GM18951 (cell line): ENCODE measurements at regions not wholly inside any gene's neighbourhood (a gene's known extent, or its start where the extent isn't known, plus 50 kb on each side); places are given as distances from the start of the nearest gene placed in this dataset.
"Not testable (repeated sequence)": the region's sequence is repeated elsewhere in the genome, so short reads cannot be mapped to it uniquely, and the experiment has no call there.

Source experiments
- POLR2A ChIP-seq: IDR thresholded peaks from 4 replicates; pipeline ENCODE4 v1.6.1; 2011; ENCODE audit warnings: mild to moderate bottlenecking; ENCODE audit not compliant: insufficient read length, insufficient read depth; ENCODE audit errors: extremely low read depth
- in situ Hi-C: fragments of 300-500 bp; cut with MboI; formaldehyde crosslinking; loops from one replicate; pipeline ENCODE4 v1.12.0; 2022; ENCODE audit warnings: low sequenced_read_pairs, mixed read lengths, inconsistent platforms; ENCODE audit not compliant: unreplicated experiment

DNA sequence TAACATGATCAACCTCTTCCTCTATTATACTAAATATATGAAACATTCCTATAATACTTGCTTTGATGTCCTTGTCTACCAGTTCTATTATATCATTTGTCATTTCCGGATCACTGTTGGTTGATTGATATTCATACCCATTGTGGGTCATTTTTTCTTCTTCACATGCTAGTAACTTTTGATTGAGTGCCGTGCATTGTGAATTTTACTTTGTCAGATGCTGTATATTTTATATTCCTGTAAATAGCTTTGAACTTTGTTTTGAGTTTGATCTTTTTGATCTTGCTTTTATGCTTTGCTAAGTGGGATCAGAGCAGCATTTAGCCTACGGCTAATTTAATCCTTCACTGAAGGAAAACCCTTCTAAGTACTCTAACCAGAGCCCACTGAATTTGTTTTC, 168.9 kb upstream of the RAB6C start:
- no peak for TF ChIP-seq POLR2A
- in situ Hi-C loops: no loop called here

DNA sequence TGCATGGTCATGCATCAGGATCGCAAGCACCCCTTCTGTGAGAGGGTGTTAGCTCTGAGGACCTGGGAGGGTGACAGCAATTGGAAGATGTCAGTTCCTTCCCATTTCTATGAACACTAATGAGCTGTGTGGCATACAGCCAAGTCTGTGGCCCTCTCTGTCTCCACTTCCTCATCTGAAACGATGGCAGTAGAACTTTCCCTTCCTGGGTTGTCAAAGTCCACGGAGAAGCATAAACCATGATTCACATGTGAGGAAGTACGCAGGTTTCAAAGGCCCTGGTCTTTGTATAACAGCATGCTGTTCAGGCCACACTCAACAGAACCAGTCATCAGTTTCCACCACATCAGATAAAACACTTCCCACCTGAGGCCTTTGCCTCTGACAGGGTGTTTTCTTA, 167.4 kb upstream of the RAB6C start:
- in situ Hi-C loops: no loop called here
- TF ChIP-seq POLR2A: no peak

DNA sequence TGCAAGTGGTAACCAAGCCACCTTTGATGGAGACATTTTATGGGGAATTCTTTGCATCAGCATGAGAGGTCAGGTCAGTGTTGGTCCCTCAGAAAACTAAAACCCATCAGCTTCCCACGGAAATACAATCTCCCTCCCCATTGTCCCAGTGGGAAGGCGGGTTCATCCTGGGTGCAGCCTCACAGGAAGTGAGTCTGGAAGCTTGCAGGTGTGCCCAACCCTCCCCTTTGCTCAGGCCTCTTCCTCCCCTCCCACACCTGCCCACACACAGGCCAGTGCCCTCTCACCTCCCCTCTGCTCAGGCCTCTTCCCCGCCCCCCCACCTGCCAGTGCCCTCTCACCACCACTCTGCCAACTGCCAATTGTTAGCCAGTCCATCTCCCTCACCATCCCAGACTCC, 166.8 kb upstream of the RAB6C start:
- no peak for TF ChIP-seq POLR2A
- in situ Hi-C loops: no loop called here

DNA sequence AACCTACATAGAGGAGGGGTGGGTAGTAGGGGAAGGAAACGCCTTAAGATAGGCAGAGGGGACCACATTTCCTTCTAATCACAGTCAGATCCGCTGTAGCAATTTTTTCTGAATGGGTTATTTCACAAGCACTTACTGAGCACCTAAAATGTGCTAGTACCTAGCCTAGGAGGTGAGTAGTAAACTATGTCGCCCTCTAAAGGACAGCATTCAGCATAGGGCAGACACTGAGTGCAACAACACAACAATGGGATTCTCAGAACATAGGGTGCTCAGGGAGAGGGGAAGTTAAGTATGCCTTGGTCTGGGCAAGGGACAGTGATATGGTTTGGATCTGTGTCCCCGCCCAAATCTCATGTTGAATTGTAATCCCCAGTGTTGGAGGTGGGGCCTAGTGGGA, 166.1 kb upstream of the RAB6C start:
- in situ Hi-C loops: no loop called here
- no peak for TF ChIP-seq POLR2A

DNA sequence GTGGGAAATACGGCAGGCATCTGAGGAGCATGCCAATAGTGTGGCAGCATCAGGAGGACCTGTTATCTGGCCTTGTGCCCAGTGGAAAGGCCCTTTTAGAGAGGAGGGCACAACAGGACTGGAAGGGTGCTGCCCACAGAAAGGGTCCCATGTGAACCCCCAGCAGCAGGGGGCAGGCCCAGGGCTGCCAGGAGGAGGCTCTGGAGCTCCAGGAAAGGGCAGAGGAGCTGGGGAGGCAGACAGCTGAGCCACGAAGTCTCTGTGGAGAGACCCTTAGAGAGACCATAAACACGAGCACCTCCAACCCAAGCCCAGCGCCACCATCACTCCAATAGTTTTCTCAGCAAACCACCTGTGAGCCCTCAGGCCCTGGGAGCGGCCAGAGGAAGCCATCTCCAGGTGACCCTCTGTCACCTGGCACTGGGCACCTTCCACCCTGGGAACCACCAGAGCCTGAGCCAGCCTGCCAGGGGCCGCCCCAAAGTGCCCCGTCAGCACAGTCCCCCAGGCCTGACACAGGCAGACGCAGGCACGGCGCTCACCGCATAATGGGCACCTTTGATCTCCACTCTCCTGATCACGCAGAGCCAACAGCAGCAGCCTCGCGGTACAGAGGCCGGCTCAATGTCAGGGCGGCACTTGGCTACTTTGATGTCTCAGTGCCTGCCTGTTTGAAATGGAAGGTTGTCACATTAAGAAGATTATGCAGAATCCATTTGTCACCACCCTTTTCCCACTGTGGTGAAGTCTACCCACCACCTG, 162.5 kb upstream of the RAB6C start:
- in situ Hi-C loops: no loop called here

DNA sequence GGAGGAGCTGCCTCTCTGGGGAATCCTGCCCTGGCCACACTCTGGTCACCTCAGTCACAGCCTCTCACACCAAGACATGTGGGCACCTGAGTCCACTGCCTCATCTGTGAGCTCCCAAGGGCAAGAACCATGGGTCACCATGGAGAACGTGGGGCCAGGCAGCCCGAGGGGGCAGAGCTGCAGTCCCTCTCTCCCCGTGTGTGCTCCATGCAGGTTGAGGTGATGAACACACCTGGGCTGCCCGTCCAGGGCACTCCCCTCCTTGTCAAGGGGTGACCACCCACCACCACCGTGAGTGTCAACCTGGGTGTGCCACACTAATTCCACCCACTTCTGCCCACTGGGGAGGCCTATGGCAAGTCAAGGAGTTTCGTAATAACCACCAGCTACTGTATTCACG, 159.6 kb upstream of the RAB6C start:
- TF ChIP-seq POLR2A: no peak
- in situ Hi-C loops: no loop called here

More for the DNA sequence above, 162.5 kb upstream of the RAB6C start:
- no peak for TF ChIP-seq POLR2A

DNA sequence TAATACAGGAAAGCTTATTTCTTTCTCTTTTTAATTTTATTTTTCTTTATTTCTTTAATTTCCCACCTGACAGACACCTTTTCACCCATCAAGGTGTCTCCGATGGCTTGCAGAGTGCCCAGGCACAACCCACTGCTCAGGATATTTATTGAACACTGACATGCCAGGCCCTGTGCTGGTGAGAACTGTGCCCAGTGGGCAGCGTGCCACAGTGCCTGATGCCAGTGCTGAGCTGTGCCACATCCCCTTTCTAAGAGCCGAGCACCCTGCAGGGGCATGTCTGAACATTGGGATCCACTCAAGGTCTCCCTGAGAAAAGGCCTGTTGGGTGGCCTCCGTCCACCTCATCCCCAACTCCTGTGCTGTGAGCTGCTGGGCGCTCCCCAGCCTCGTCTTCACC, 158.6 kb upstream of the RAB6C start:
- in situ Hi-C loops: no loop called here
- no peak for TF ChIP-seq POLR2A

DNA sequence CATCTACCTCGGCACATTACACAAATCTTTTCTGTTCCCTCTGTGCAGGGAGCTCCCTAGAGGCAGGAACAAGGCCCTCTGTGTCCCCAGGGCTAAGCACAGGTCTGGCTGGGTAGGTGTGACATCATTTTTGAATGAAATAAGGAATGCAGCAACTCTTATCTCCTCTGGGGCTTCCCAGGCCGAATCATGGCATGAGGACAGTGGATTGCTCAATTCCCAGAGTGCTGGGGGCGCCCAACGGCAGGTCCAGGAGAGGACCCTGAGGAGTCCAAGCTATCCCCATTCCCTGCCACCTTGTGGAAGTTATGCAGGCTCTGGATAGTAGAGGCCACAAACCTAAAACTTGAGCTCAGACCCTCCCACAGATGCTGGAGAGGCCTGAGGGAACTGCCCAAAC, 158.0 kb upstream of the RAB6C start:
- TF ChIP-seq POLR2A: no peak
- in situ Hi-C loops: no loop called here

DNA sequence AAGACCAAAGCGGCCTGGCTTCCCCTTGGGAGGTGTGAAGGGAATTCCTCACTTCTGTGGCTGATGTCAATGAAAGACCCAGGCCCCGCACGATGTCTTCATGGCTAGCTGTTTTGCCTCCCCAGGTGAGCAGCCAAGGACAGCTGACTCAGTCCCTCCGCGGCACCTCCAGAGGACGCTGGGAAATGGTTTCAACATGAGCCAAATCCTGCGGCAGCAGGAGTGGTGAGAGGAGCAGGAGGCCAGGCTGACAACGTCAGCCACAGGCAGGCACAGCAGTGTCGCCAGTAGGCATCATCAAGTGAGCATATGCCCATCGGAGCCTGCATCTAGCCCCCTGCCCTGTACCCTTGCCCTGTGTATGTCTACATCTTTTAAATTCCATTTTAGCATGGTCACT, 156.4 kb upstream of the RAB6C start:
- in situ Hi-C loops: no loop called here
- TF ChIP-seq POLR2A: no peak

DNA sequence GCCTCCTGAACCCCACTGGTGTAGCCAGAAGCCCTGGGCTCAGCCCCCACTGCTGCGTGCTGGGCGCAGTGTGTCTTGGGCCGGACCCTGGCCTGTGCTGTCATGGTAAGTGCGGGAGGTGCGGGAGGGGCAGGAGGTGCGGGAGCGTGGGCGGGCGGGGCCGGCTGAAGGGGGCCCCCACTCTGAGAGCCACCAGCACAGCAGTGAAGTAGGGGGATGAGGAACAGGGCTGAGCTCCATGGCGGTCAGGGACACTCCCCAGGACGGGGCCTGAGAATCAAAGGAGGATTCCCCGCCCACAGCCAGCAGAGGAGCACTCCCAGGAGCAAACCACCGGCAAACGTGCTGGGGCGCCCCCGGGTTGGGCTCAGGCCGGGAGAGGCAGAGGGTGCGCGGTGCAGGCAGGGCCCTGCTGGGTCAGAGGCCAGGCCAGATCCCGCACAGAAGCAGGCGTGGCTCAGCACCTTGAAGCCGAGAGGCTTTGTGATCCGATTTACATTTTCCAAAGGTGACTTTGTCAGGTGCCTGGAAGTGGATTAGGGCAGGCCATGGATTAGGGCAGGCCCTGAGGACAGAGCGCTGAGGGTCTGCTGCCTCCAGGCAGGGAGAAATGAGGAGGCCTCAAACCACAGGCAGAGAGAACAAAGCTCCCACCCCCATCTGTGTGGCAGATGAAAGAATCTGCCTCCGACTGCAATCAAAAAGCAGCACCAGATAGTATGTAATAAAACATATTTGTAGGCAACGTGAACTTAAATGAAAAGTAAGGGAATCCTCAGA, 152.0 kb upstream of the RAB6C start:
- TF ChIP-seq POLR2A: no peak
- in situ Hi-C loops: no loop called here

DNA sequence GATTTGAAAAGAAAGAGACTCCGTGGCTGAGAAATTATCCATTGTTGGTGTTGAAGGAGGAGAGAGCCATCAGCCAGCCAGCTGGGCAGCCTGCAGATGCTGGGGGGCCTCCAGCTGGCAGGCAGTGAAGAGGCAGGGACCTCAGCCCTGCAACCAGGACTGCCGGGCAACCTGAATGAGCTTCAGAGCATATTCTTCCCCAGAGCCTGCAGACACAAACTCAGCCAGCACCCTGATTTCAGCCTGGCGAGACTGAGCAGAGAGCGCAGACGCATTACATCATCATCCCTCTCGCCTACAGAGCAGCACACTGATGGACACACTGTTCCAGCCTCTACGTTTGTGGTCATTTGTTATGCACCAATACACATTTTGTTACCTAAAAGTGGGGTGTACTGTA, 150.7 kb upstream of the RAB6C start:
- in situ Hi-C loops: no loop called here
- no peak for TF ChIP-seq POLR2A

DNA sequence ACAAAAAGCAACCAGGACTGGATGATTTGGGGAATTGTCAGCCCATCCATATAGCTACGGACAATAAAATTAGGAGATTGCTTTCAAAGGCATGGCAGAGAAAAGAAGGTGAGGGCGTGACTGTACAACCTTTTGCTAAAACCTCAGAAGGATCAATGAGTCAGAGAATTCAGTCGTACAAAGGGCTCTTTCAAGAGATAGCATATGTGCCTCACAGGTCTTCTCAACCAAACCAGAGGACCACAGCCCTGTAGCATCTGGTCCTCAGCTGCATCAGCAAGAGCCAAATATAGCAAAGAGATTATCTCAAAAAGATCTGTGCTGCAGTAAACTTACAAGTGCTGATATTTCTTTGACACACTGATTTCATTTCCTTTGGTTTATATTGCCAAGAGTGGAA, 149.9 kb upstream of the RAB6C start:
- TF ChIP-seq POLR2A: no peak
- in situ Hi-C loops: no loop called here

DNA sequence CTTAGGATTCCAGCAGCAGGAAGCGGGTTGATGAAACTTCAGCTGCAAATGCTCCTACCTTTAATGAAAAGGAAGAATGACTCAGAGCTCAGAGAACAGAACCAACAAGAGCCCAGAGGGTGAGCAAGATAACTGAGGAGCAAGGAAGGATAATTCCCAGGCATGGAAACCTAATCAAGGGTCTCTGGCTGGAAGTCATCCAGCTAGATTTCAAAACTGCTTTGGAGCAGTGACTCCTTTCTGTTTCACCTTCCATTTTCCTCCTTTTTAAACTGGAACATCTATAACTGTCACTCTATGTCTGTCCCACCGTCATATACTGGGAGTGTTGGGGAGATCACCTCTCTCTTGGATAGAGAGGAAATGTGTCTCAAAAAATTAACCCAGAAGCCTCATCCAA, 148.4 kb upstream of the RAB6C start:
- in situ Hi-C loops: no loop called here
- no peak for TF ChIP-seq POLR2A

DNA sequence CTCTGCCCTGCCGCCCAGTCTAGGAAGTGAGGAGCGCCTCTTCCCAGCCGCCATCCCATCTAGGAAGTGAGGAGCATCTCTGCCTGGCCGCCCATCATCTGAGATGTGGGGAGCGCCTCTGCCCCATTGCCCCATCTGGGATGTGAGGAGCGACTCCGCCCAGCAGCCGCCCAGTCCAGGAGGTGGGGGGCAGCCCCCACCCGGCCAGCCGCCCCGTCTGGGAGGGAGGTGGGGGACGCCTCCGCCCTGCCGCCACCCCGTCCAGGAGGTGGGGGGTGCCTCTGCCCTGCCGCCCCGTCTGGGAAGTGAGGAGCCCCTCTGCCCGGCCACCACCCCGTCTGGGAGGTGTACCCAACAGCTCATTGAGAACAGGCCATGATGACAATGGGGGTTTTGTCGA, 146.0 kb upstream of the RAB6C start:
- in situ Hi-C loops: not testable (repeated sequence)
